Mammary epithelial cell (primary cell): ENCODE measurements at regions not wholly inside any gene's neighbourhood (a gene's known extent, or its start where the extent isn't known, plus 50 kb on each side); places are given as distances from the start of the nearest gene placed in this dataset.
"Not testable (repeated sequence)": the region's sequence is repeated elsewhere in the genome, so short reads cannot be mapped to it uniquely, and the experiment has no call there.

Experiments
- CTCF ChIP-seq, 2 donors: IDR thresholded peaks in 1 of 2; conservative IDR thresholded peaks in 1 of 2; 2 replicates each; pipeline ENCODE4 v1.5.1; 2011 to 2012; ENCODE audit warnings: inconsistent platforms in 2 of 2, low read length in 2 of 2, mild to moderate bottlenecking in 2 of 2, control low read depth in 1 of 2, low read depth in 1 of 2; ENCODE audit not compliant: insufficient read depth in 1 of 2; ENCODE audit errors: extremely low read depth in 1 of 2
- EZH2 ChIP-seq: IDR thresholded peaks from 2 replicates; pipeline ENCODE4 v1.6.1; 2012; ENCODE audit warnings: low read length, inconsistent platforms, borderline replicate concordance

- not testable (repeated sequence) for TF ChIP-seq EZH2; CTCF (conservative IDR thresholded peaks at IDR 0.05 in 1 of 2, IDR thresholded peaks at IDR 0.05 in 1 of 2; ENCODE audit: extremely low read depth in 1 of 2, insufficient read depth in 1 of 2, low read depth in 1 of 2, low read length in 2 of 2)
Measured at GRCh38 chrX:139003856-139004527, 292.5 kb upstream of the FGF13 start.
